ENCODE measurements at regions not wholly inside any gene's neighbourhood (a gene's known extent, or its start where the extent isn't known, plus 50 kb on each side); places are given as distances from the start of the nearest gene placed in this dataset.

DNA sequence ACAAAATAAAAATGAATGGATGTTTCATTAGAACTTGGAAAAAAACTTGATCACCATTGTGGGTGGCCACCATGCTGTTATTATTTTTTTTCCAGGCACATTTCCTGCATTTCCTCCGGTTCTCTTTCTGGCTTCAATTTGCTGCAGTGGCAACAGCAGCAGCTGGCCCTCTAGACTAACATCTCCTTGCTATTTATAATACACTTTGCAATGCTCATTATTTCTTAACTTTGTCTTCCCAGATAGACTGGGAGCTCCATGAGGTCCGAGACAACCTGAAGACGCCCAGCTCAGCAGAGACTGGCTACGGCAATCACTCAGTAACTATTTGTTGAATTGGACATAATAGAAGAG lies 53.4 kb upstream of the ATP5PO start:
- TF ChIP-seq, protein P1, sequence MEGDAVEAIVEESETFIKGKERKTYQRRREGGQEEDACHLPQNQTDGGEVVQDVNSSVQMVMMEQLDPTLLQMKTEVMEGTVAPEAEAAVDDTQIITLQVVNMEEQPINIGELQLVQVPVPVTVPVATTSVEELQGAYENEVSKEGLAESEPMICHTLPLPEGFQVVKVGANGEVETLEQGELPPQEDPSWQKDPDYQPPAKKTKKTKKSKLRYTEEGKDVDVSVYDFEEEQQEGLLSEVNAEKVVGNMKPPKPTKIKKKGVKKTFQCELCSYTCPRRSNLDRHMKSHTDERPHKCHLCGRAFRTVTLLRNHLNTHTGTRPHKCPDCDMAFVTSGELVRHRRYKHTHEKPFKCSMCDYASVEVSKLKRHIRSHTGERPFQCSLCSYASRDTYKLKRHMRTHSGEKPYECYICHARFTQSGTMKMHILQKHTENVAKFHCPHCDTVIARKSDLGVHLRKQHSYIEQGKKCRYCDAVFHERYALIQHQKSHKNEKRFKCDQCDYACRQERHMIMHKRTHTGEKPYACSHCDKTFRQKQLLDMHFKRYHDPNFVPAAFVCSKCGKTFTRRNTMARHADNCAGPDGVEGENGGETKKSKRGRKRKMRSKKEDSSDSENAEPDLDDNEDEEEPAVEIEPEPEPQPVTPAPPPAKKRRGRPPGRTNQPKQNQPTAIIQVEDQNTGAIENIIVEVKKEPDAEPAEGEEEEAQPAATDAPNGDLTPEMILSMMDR (IDR thresholded peaks at IDR 0.05), result no peak
- TF ChIP-seq POLR2A (IDR thresholded peaks at IDR 0.05), result no peak

Measured in right lobe of liver (tissue), 4 donors.